Stimulated activated CD8-positive, alpha-beta memory T cell treated with anti-CD3 and anti-CD28 coated beads, Interleukin-12 subunit alpha, Interleukin-12 subunit beta, amount 100 ng/mL, for 1 hour (primary cell): ENCODE measurements at regions not wholly inside any gene's neighbourhood (a gene's known extent, or its start where the extent isn't known, plus 50 kb on each side); places are given as distances from the start of the nearest gene placed in this dataset.

ENCODE experiments used
- DNase-seq: peaks from one replicate; pipeline ENCODE4 v3.0.0-alpha.2; 2020; ENCODE audit warnings: low read depth

DNA sequence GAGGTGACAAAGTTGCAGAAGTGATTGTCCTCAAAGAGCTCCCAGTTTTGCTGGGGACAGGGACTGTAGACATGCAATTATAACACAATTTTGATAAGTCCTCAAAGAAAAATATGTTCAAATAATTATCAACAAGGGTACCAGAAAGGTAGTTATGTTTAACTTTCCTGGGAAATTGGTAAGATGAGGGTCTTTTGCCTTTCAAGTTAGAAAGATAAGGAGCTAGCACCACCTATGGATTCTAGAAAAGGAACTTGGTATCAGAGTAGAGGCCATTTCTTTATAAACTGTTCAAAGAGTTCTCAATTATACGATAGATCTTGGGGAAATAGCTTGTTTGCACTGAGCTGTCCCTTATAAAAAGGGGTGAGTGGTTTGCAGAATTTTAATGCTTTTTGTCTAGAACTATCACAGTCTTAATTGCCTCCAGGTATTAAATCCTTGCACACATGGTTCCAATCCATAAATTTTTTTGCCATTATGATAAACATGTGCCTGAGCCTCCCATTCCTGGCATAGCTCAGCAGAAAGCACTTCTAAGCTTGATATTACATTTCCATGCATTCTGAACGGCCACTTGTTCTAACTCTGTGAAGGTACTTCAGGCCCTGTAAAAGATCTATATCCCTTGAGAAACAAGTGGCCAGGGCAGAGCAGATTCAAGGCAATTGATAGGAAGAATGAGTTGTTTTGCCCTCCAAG is 247.5 kb upstream of the LRIG1 start:
- DNase-seq, result no peak

DNA sequence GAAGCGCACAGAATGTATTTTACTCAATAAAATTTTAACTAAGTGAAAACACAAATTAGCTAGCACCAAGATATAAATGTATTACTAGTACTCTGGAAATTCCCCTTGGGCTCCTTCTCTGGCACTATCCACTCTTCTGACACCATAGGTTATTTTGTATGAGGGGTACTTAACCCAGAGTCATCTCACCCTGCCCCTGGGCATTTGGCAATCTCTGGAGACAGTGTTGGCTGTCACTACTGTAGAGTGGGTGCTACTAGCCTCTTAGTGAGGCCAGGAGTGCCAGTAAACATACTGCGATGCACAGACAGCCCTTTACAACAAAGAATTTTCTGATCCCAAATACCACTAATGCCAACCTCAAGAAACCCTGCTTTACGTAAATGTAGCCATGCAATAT is 246.3 kb upstream of the KBTBD8 start:
- DNase-seq, result no peak

DNA sequence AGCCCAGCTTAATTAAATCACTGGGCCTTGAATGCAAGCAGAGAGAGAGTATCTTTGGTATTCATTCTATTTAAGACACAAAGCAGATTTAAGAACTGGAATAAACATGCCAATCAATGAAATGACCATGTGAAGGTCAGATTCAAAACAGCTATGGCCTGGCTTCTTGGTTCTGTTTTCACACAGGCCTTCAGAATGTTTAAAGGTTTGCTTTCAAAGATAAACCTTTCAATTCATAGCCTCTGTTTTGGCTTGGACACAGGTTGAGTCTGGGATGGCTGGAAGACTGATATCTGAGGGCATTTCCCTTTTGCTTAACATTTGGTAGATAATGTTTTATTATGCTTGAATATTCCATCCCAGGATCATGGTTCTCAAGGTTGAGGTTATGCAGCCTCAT is 244.4 kb upstream of the KBTBD8 start:
- DNase-seq, result no peak

DNA sequence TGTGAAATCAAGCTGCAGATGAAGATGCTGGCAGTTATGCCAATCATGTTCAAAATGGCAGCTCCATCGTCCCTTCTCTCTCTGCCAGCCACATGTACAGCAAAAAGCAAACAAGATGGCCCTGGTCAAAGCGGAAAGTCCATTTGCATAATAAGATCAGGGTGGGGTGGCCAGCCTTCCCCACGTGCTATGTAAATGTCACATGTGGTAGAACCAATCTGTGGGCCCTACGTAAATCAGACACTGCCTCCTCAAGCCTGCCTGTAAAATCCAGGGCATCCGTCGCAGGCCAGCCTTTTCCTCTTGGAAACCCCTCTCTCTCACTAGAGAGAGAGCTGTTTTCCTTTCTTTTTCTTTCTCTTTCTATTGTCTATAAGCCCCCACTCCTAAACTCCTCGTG is 243.5 kb upstream of the KBTBD8 start:
- no peak for DNase-seq

DNA sequence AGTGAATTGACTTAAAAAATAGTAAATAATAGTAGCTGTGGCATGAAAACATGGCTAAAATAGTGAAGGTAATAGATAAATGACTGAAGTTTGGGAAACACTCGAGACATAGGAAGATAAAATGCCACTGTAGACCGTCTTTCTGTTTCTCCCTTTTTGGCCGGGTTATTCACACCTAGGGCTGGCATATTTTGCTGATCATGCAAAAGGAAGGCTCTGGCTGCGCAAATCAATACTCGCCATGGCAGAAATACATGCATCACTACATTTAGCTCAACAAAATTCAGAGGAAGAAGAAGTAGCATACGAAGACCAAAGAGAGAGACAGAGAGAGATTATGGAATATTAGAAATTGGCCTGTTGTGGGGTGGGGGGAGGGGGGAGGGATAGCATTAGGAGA is 242.2 kb upstream of the KBTBD8 start:
- DNase-seq, result no peak

DNA sequence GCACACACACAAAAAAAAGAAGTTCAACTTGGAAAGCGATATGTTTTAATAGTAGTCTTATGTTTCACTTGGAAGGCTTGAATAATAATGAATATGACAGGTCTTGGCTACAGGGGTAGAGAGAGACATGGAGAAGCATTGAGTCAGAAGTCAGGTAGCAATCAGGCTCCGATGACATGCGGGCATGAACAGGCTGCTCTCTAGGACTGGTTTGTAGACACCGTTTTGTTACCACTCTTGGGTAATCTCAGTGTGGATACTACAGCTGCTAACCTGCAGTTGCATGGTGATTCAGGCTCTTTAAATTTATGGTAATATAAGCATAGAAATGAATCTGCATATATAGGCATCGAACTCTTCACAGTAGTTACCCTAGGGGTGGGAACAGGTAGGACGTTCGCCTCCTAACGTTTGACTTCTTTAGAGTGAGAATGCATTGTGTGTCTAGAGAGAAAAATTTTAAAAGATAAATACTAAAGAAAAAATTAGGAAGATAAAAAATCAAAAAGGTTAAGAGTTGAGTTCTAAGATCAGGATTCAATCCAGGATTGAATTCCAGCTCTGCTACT is 241.6 kb upstream of the KBTBD8 start:
- DNase-seq, result no peak

DNA sequence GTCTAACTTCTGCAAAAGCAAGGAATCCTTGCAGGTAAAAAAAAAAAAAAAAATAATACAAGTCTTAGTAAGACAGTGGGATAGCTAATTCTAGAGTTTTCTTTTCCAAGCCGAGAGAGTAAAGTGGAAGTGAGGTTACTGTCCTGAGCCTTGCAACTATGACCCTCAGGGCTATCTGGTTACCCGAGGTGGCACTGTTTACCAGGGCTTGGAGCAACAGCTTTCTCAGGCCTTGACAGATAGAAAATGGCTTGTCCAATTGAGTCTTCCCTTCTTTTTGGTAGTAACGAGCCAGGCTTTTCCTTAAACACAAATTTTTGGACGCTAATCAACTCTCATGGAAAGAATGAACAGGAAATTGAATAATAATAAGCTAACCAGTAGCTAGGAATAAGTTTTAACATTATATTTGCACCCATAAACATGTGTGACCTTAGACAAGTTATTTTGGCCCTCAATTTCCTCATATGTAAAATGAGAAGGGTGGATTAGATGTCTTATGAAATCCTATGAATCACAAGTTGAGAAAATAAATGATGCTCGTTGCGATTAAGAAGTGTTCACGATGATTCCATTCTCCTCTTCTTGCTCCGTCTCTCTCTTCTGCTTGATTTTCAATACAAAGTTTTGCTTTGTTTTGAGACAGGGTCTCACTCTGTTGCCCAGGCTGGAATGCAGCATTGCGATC is 236.9 kb upstream of the KBTBD8 start:
- DNase-seq, result no peak

DNA sequence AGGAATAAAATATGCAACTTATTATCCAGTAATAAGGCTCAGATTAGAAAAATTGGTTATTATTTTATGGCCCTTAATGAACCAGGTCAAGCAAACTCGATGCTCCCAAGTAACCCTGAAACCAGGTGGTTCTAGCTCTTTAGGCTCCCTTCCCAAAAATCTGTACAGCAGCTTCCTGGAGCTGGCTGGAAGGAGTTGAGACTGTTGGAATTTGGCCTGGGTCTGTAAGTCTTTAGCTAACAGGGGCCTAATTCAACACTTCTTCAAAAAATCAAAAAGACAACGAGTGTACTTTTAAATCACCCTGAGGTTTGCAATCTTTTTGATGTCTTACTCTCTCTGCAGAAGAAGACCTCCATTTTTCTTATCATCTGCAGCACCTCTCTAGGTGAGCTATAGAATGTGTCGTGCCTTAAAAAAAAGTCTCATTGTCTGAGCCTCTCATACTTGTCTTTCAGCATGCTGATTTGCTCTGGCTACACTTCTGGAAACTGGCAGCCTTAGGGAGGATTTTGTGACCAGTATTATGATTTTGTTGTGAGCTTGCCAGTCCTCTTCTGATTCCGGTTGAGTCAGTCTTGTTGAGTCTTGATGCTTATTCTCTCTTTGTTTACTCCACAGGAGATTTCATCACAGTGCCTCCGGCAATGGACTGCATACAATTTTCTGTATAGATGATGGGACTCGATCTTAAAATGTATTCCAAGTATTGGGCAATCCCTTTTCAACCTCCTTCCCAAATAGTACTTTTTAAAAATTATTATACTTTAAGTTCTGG is 235.0 kb upstream of the KBTBD8 start:
- no peak for DNase-seq

DNA sequence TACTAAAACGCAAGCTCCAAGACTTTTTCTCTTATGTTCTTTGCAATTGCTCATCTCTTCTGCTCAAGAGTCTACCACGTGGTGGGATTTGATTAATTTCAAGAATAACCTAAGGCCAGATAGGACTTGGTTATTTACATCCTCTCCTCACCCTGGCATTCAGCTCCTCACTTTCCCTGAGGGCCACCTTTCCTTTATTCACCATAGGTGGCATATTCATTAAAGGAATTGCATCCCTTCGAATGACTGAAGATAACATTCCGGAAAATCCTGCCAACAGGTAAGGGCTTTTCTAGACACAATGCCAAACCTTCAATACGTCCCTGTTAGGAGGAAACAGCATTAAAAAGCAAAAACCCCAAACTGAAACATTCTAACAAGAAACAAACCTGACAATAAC is 220.0 kb upstream of the KBTBD8 start:
- DNase-seq, result no peak

DNA sequence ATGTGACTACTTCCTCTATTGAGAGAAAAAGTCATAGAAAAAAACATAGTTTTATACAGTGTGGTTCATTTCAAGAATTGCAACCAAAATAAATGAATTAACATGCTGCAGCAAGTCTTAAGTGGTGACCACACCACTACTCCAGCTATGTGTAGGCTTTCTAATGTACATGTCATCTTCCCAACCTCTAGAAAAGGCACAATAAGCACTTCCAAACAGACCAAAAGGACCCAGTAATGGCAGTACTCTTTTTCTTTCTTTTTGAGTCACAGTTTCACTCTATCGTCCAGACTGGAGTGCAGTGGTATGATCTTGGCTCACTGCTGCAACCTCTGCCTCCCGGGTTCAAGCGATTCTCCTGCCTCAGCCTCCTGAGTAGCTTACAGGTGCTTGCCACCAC is 219.3 kb upstream of the KBTBD8 start:
- DNase-seq, result no peak

DNA sequence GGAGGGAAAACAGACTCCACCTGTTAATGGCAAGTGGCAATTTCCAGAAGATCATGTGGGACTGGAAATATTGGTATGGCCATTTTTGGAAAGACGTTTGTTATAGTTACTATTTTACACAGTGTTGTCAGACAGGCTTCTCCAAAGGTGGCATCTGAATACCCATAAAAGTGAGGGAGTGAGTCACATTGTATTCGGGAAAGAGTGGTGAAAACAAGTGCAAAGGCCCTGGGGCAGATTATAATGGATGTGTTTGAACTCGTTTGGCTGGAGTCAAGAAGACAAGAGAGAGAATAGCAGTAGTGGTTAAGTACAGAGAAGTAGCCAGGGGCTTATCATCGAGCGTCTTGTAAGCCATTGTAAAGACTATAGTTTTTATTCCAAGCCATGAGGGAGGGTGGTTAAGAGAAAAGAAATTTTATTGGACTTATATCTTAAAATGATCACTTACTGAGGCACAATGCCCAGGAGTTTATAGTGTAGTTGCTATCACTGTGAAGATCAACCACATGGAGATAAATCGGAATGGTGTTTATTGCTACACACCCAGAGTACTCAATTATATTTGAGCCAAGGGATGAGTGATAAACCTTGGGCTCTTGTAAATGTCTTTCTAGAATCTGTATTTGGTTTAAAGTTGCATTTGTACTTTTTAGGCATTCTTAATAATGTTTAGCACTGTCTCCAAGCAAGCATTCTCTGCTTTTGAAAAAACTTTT is 212.8 kb upstream of the KBTBD8 start:
- DNase-seq, result no peak

DNA sequence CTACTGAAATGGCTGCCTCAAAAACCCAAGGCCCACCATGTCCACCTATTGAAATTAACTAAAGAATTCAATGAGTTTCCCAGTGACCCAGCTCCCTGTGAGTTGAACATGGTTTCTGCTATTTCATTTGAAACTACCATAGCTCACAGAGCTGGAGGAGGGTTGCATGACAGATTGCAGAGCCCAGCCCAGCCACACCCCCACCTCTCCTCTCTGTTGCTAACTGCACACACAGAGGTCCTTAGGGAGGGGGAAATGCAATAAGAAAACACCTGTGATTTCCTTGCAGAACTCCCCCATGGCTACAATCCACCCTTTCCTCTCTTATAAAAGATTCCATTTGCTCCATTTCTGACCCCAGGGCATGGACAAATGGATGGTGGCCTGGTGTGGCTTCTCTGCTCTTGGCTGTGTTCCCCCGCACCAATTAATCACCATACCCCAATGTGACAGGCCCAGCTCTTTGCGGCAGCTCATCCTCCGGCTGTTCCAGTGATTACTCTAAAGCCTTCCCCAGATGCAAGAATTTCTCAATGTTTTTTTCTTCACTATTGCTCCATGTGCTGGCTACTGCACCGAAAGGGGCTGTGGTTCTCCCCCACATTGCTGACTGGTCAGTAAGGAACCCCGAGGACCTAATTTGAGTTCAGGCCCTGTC is 208.4 kb upstream of the KBTBD8 start:
- no peak for DNase-seq

DNA sequence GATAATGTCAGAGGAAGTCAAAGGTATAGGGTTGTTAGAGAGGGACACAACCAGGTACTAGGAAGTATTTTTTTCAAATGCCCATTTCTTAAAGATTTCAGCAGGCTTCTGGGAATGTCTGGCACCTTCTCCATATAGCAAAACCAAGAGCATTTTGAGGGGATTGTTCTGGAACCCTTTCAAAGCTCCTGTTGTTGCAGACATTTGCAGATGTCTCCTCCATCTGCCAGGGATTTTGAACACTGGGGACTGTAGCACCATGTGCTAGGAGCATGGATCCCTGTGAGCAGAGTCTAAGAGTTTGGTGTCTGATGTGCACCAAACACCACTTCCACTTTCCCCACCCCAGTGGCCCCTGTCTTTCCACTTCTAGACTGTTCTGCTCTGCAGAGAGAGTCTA is 206.0 kb upstream of the KBTBD8 start:
- no peak for DNase-seq

DNA sequence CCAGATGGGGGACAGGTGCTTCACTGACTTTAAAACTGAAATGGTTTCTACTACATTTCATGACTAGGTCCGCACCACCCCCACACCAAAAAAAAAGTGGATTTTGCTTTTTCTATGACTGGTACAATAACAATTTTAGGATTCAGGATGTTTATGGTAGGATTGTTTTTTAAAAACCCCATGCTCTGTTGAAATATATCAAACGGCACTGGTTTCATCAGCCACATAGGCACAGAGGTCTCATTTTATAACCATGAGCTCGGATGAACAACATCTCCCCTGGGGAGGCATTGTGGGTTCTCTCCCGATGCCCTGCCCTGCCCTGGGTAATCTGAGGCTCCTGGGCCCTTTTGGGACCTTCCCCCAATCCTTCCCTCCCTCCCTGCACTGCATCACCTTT is 202.7 kb upstream of the KBTBD8 start:
- no peak for DNase-seq

DNA sequence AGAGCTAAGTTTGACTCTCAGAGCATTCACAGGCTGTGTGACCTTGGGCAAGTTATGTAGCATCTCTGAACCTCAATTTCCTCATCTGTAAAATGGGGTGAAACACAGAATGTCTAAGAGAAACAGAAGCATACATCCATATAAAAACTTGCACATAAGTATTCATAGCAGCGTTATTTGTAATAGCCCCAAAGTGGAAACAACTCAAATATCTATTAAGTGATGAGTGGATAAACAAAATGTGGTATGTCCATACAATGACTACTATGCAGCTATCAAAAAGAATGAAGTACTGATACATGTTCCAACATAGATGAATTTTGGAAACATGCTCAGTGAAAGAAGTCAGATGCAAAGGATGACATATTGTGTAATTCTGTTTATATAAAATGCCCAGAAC is 201.8 kb upstream of the KBTBD8 start:
- DNase-seq, result no peak

DNA sequence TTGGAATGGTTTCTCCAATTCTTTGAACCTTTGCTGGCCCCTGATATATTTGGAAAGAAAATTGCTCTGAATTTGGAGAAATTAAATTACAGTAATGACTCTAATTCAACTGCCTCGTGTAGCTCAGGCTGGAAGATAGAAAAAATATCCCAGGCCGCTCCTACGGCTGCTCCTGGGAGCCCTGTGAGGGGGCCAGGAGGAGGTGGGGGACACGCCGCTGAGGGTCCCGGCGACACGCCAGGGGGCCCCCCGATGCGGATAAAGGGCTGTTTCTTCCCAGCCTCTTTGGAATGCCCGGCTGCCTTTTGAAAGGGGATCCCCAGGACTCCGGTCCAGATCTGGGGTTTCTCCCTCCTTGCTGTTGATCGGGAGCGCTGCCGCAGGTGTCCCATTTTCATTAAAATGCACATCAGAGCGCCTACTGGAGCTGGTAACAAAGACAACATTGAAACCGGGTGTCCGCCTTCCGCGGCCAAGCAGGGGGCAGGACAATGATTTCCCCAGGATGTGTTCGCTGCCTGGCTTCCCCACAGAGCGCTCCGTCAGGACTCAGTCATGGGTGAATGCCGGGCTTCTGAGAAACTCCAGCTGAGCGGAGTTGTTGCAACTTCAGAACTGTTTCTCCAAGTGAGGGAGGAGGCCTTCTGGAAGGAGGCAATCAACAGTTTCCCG is 200.1 kb upstream of the KBTBD8 start:
- no peak for DNase-seq

DNA sequence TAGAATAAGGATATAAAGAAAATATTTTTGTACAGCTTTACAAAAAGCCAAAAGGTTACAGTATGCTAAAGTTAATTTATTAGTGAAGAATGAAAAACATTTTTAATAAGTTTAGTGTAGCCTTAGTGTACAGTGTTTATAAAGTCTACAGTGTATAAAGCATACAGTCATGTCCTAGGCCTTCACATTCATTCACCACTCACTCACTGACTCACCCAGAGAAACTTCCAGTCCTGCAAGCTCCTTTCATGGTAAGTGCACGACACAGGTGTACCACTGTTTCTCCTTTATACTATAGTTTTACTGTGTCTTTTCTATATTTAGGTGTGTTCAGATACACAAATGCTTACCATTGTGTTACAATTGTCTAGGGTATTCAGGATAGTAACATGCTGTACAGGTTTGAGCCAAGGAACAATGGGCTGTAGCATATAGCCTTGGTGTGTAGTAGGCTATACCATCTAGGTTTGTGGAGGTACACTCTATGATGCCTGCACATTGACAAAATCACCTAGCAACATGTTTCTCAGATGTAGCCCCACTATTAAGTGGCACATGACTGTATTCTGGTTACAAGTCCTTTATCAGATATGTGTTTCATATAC is 197.1 kb upstream of the KBTBD8 start:
- DNase-seq, result no peak

DNA sequence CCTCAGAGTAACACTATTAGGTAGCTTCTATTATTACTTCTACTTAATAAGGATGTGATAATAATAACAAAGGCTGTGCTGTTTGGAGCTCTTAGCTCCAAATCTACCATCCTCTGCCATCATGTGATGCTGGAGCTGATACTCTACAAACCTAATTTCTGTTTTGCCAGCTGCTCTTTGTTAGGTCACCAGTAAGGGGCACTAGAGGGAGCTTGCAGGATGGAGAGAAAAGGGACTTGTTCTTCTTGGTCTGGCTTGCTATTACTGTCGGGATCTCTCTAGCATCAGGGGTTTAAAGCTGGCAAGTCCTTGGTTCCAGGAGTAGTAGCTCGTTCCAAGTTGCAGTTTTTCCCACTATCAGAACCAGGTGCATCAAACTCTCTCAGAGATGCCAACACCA is 194.9 kb upstream of the KBTBD8 start:
- DNase-seq, result no peak

DNA sequence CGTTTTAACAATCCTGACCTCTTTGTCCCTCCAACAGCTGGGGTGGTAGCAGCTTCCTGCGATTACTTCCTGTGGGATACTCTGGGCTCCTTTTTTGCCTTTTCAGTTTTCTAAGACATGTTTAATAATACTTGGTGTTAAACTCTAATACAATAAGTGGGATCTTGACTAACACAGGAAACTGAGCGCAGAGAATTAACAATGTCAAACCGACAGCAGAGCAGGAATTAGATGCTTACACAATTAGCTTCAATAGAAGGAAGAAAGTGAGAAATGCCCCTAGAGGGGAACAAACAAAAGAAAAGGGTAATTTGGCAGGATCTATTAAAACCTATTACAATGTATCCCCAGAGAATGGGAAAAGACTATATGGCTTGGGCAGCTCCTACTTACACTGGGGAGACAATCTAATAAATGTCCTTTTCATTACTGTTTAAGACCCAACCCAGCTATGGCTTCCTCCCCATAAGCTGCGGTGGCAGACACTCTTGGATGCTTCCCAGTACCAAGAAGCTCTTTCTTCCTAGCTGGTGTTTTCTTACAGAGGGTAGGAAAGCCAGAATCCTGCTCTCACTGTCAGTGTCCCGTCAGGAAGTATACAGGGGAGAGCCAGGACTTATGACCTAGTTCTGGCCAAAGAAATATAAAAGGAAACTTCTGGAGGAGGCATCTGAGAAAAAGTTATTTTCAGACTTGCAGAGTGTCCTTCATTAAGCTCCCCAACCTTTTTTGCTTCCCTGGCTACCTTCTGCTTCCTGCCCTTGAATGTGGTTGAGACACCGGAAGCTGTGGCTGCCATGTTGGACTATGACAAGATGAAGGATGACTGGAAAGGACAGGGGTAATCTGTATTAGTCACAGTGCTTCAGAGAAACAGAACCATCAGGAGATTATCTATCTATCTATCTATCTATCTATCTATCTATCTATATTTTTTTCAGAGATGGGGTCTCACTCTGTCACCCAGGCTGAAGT is 194.1 kb upstream of the KBTBD8 start:
- DNase-seq, result no peak
